ENCODE measurements at regions not wholly inside any gene's neighbourhood (a gene's known extent, or its start where the extent isn't known, plus 50 kb on each side); places are given as distances from the start of the nearest gene placed in this dataset.

GRCh38 chr13:40504641-40505040, 161.8 kb downstream of the FOXO1 start:
- Histone ChIP-seq H3K36me3 (ENCODE audit: control insufficient read depth, insufficient read depth, low read length) (no peaks in the 10 kb centered on the region), H3K4me1 (ENCODE audit: control insufficient read depth, insufficient read depth, low read length) (peaks cover 4% of the 10 kb centered on the region; the same call in 1 of the 2 replicates), H3K27me3 (ENCODE audit: control insufficient read depth, insufficient read depth, low read length) (no peaks in the 10 kb centered on the region), H3K27ac (ENCODE audit: low read depth, low read length) (no peak overlapping the region), H3K9me3 (ENCODE audit: control insufficient read depth, insufficient read depth, low read depth, low read length) (no peaks in the 10 kb centered on the region), H3K9ac (ENCODE audit: low read length) (no peak overlapping the region), H3K4me3 (ENCODE audit: low read depth, low read length) (no peak overlapping the region)

DNA sequence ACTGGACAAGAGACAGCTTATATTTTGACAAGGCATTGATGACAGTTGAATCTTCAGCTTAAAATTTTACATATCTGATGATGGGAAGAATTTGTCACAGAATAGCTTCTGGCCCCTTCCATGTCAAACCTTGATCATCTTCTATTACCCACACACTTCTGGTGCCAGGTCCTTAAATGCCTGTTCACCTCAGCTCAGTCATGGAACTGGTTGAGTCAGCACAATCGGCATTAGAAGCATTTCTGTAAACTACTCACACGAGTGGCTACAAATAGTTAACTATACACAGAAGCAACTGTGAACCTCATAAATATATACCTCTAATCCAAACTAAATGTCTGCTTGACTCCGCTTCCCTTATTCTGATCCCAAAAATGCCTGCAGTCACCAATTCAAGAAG, 161.2 kb downstream of the FOXO1 start:
- Histone ChIP-seq H3K27me3 (ENCODE audit: control insufficient read depth, insufficient read depth, low read length) (no peaks in the 10 kb centered on the region), H3K9me3 (ENCODE audit: control insufficient read depth, insufficient read depth, low read depth, low read length) (no peaks in the 10 kb centered on the region), H3K4me1 (ENCODE audit: control insufficient read depth, insufficient read depth, low read length) (peaks cover 2% of the 10 kb centered on the region; the same call in 1 of the 2 replicates), H3K36me3 (ENCODE audit: control insufficient read depth, insufficient read depth, low read length) (no peaks in the 10 kb centered on the region), H3K9ac (ENCODE audit: low read length) (no peak overlapping the region), H3K27ac (ENCODE audit: low read depth, low read length) (no peak overlapping the region), H3K4me3 (ENCODE audit: low read depth, low read length) (no peak overlapping the region)

All from HUES6 (cell line).